WTC11 (cell line): ENCODE measurements at regions not wholly inside any gene's neighbourhood (a gene's known extent, or its start where the extent isn't known, plus 50 kb on each side); places are given as distances from the start of the nearest gene placed in this dataset.

ENCODE experiments used
- FOXJ3 ChIP-seq: sonication (generic); formaldehyde crosslinking; IDR thresholded peaks from 2 replicates; pipeline ENCODE4 v1.9.0; 2021; ENCODE audit warnings: missing genetic modification reagents, mild to moderate bottlenecking, borderline replicate concordance
- JUN ChIP-seq: sonication (generic); formaldehyde crosslinking; IDR thresholded peaks from 2 replicates; pipeline ENCODE4 v1.8.0; 2023; ENCODE audit warnings: mild to moderate bottlenecking, missing genetic modification reagents
- ZNF396 ChIP-seq: fragments of 250-450 bp; sonication (Bioruptor Pico); IDR thresholded peaks from 2 replicates; pipeline ENCODE4 v1.8.0; 2021; ENCODE audit warnings: mild to moderate bottlenecking, moderate library complexity, borderline replicate concordance

DNA sequence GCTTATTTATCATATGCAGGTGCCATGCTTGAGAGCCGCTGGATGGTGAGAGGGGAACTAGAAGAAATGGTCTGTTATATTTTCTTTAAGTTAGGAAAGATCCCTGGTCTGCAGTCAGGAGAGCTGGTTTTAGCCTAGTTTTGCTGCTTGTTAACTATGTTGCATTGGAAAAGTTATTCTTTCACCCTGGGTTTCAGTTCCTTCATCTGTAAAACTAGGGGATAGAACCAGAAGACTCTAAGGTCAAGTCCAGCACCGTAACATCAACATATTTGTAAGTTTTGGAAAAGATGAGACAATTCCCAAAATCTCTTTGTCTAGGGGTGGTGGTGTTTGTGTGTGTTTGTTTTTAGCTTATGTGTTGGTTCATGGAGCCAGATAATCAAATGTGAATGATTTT is 304.0 kb downstream of the QKI start:
- TF ChIP-seq FOXJ3 (CRISPR knock-in tag): no peak
- TF ChIP-seq ZNF396 (CRISPR knock-in tag): no peak
- TF ChIP-seq JUN: no peak
